HCT116 (cell line): ENCODE measurements at regions not wholly inside any gene's neighbourhood (a gene's known extent, or its start where the extent isn't known, plus 50 kb on each side); places are given as distances from the start of the nearest gene placed in this dataset.

Source experiments
- ATAC-seq: fragments of 200-7000 bp; cut with Tn5 transposase; 2 replicates; pipeline ENCODE4 v1.9.1; 2020; ENCODE audit warnings: mild to moderate bottlenecking, moderate library complexity
- BruUV-seq: library from RNA; stranded (reverse); fragments of 400-500 nt; replicated peaks from 2 replicates; lab custom pipeline; 2021; lab: Mats Ljungman, UMichigan
- CTCF ChIA-PET: fragments of 300-600 bp; sonication (Branson Sonifier 250); formaldehyde crosslinking; loops from one replicate; lab custom pipeline; 2021; ENCODE audit warnings: antibody characterized with exemption; lab: Charles Lee
- POLR2A ChIA-PET: fragments of 300-600, 350-600 bp; sonication (Branson Sonifier 250); formaldehyde crosslinking; loops from one replicate; lab custom pipeline; 2021; ENCODE audit warnings: antibody characterized with exemption; lab: Charles Lee
- RAD21 ChIA-PET, 2 experiments: fragments of 300-600 bp; sonication (Branson Sonifier 250); formaldehyde crosslinking; loops; one replicate each; lab custom pipeline; 2023; ENCODE audit warnings: low total read pairs in 2 of 2; ENCODE audit not compliant: uncharacterized antibody in 2 of 2, unreplicated experiment in 2 of 2, low non-redundant PET in 1 of 2; lab: Charles Lee
- DNase-seq: peaks from one replicate; pipeline ENCODE4 v3.0.0-alpha.2; 2010; ENCODE audit warnings: low read depth, low spot score
- H2AFZ ChIP-seq: fragments of 200-600 bp; shearing (Covaris generic), sonication (generic); 2 replicates; pipeline ENCODE4 v1.6.1; 2017; ENCODE audit warnings: low read depth, mixed run types, mixed read lengths, antibody characterized with exemption, low read length; ENCODE audit not compliant: poor library complexity, severe bottlenecking
- H3K27ac ChIP-seq: 2 replicates; pipeline ENCODE4 v1.5.1; 2012; ENCODE audit warnings: low read depth, low read length
- H3K27me3 ChIP-seq: fragments of 200-600 bp; sonication (generic); 2 replicates; pipeline ENCODE4 v1.6.1; 2016; ENCODE audit warnings: mixed run types, low read length, mixed read lengths; ENCODE audit not compliant: insufficient read depth
- H3K36me3 ChIP-seq, 2 experiments: fragments of 200-500 bp in 1 of 2; fragments of 200-600 bp in 1 of 2; sonication (Bioruptor generic) in 1 of 2; sonication (generic) in 1 of 2; 2 replicates each; pipeline versions ENCODE4 v1.5.1 to v1.6.1; 2014 to 2016; ENCODE audit warnings: low read length in 2 of 2, inconsistent platforms in 1 of 2, mixed read lengths in 1 of 2, mixed run types in 1 of 2; ENCODE audit not compliant: insufficient read depth in 2 of 2, control insufficient read depth in 1 of 2
- H3K4me1 ChIP-seq, 2 experiments: fragments of 200-600 bp in 1 of 2; sonication (generic) in 1 of 2; 2 replicates each; pipeline versions ENCODE4 v1.5.1 to v1.6.1; 2012 to 2017; ENCODE audit warnings: low read length in 2 of 2, inconsistent platforms in 1 of 2, mild to moderate bottlenecking in 1 of 2, mixed read lengths in 1 of 2, mixed run types in 1 of 2, moderate library complexity in 1 of 2; ENCODE audit not compliant: insufficient read depth in 2 of 2, control insufficient read depth in 1 of 2
- H3K4me2 ChIP-seq: fragments of 200-600 bp; sonication (generic); 2 replicates; pipeline ENCODE4 v1.6.1; 2017; ENCODE audit warnings: mixed run types, low read length, mixed read lengths
- H3K4me3 ChIP-seq, 2 experiments: fragments of 200-600 bp in 1 of 2; sonication (generic) in 1 of 2; replicated peaks in 1 of 2; 2 replicates each; pipeline ENCODE4 v1.5.1; 2011 to 2016; ENCODE audit warnings: low read length in 2 of 2, control low read depth in 1 of 2, low read depth in 1 of 2, mild to moderate bottlenecking in 1 of 2, mixed read lengths in 1 of 2, mixed run types in 1 of 2
- H3K79me2 ChIP-seq: fragments of 200-600 bp; sonication (generic); 2 replicates; pipeline ENCODE4 v1.6.1; 2017; ENCODE audit warnings: mild to moderate bottlenecking, mixed run types, low read length, moderate library complexity, mixed read lengths; ENCODE audit not compliant: insufficient read depth
- H3K9ac ChIP-seq: fragments of 200-600 bp; sonication (generic); 2 replicates; pipeline ENCODE4 v1.6.1; 2016; ENCODE audit warnings: low read length, mixed read lengths
- H3K9me2 ChIP-seq: fragments of 200-600 bp; sonication (generic), shearing (Covaris generic); 2 replicates; pipeline ENCODE4 v1.6.1; 2017; ENCODE audit warnings: mixed run types, mild to moderate bottlenecking, moderate library complexity; ENCODE audit not compliant: insufficient read depth
- H3K9me3 ChIP-seq, 2 experiments: fragments of 200-500 bp in 1 of 2; fragments of 200-600 bp in 1 of 2; sonication (Bioruptor generic) in 1 of 2; sonication (generic) in 1 of 2; 2 replicates each; pipeline ENCODE4 v1.6.1; 2014 to 2017; ENCODE audit warnings: low read length in 2 of 2, mixed read lengths in 2 of 2, inconsistent platforms in 1 of 2, low read depth in 1 of 2, mild to moderate bottlenecking in 1 of 2, mixed run types in 1 of 2, moderate library complexity in 1 of 2; ENCODE audit not compliant: control insufficient read depth in 1 of 2, insufficient read depth in 1 of 2
- H4K20me1 ChIP-seq: fragments of 200-600 bp; sonication (generic), shearing (Covaris generic); 2 replicates; pipeline ENCODE4 v1.6.1; 2017; ENCODE audit warnings: mixed run types, mild to moderate bottlenecking, moderate library complexity; ENCODE audit not compliant: insufficient read depth
- ATF3 ChIP-seq: IDR thresholded peaks from 2 replicates; pipeline ENCODE4 v1.6.1; 2012
- CBX3 ChIP-seq: IDR thresholded peaks from 2 replicates; pipeline ENCODE4 v1.6.1; 2012; ENCODE audit warnings: low read depth
- CEBPB ChIP-seq: IDR thresholded peaks from 2 replicates; pipeline ENCODE4 v1.6.1; 2012; ENCODE audit warnings: low read depth
- EGR1 ChIP-seq: IDR thresholded peaks from 2 replicates; pipeline ENCODE4 v1.6.1; 2012; ENCODE audit warnings: low read depth
- ELF1 ChIP-seq: IDR thresholded peaks from 2 replicates; pipeline ENCODE4 v1.6.1; 2012; ENCODE audit warnings: low read depth, borderline replicate concordance
- EZH2 ChIP-seq: fragments of 200-600 bp; sonication (generic); IDR thresholded peaks from 2 replicates; pipeline ENCODE4 v1.6.1; 2017; ENCODE audit warnings: antibody characterized with exemption, mixed run types
- EZH2phosphoT487 ChIP-seq: fragments of 200-600 bp; IDR thresholded peaks from 2 replicates; pipeline ENCODE4 v1.6.1; 2018; ENCODE audit warnings: antibody characterized with exemption, borderline replicate concordance
- FOSL1 ChIP-seq: IDR thresholded peaks from 2 replicates; pipeline ENCODE4 v1.6.1; 2012; ENCODE audit warnings: low read depth
- MAX ChIP-seq: IDR thresholded peaks from 2 replicates; pipeline ENCODE4 v1.6.1; 2012
- POLR2AphosphoS5 ChIP-seq: IDR thresholded peaks from 2 replicates; pipeline ENCODE4 v1.6.1; 2011; ENCODE audit warnings: mild to moderate bottlenecking, low read depth, low read length, moderate library complexity
- RAD21 ChIP-seq: IDR thresholded peaks from 2 replicates; pipeline ENCODE4 v1.6.1; 2012; ENCODE audit warnings: low read depth, mild to moderate bottlenecking
- SIN3A ChIP-seq: IDR thresholded peaks from 2 replicates; pipeline ENCODE4 v1.6.1; 2012; ENCODE audit warnings: low read depth
- SRF ChIP-seq: IDR thresholded peaks from 2 replicates; pipeline ENCODE4 v1.6.1; 2012; ENCODE audit warnings: low read depth
- TCF7L2 ChIP-seq: IDR thresholded peaks from 2 replicates; pipeline ENCODE4 v1.7.0; 2011; ENCODE audit warnings: borderline replicate concordance, inconsistent platforms; ENCODE audit not compliant: insufficient read depth, insufficient read length; ENCODE audit errors: extremely low read depth
- ZFX ChIP-seq: fragments of 450-650 bp; IDR thresholded peaks from 2 replicates; pipeline ENCODE4 v1.6.1; 2017
- intact Hi-C: fragments of 100-400 bp; cut with micrococcal nuclease; formaldehyde crosslinking; loops from 2 replicates; pipeline ENCODE4 v1.10.0; 2022

GRCh38 chr5:144822503-144822902 is 651.8 kb downstream of the KCTD16 start:
- H3K27ac ChIP-seq: no peak overlapping the region
- RAD21 ChIA-PET: no interaction called here
- intact Hi-C loops: no loop called here
- no peak overlapping the region for H3K4me2 ChIP-seq
- no peaks in the 10 kb centered on the region for H4K20me1 ChIP-seq
- H2AFZ ChIP-seq: no peak overlapping the region
- no peaks in the 10 kb centered on the region for H3K36me3 ChIP-seq
- no peaks in the 10 kb centered on the region for H3K9me3 ChIP-seq
- H3K9me2 ChIP-seq: no peaks in the 10 kb centered on the region
- POLR2A ChIA-PET: no interaction called here
- H3K4me3 ChIP-seq: no peak overlapping the region
- no peak for DNase-seq
- no peaks in the 10 kb centered on the region for H3K79me2 ChIP-seq
- ATAC-seq: no peak
- no peaks in the 10 kb centered on the region for H3K4me1 ChIP-seq
- H3K27me3 ChIP-seq: no peaks in the 10 kb centered on the region
- CTCF ChIA-PET: no interaction called here
- no peak overlapping the region for H3K9ac ChIP-seq
- BruUV-seq: no TSS peak
- TF ChIP-seq ZFX (no peak), RAD21 (no peak), FOSL1 (no peak), MAX (no peak), POLR2AphosphoS5 (no peak), SIN3A (no peak), CEBPB (no peak), ELF1 (no peak), CBX3 (no peak), EGR1 (no peak), ATF3 (no peak), SRF (no peak), EZH2 (no peak), EZH2phosphoT487 (no peak), TCF7L2 (no peak)
